ENCODE measurements at regions not wholly inside any gene's neighbourhood (a gene's known extent, or its start where the extent isn't known, plus 50 kb on each side); places are given as distances from the start of the nearest gene placed in this dataset.
A peak's percentile ranks its signal among the peaks of the same experiment; 100 is the strongest.

GRCh38 chr14:40074169-40074568 is 641.9 kb upstream of the FBXO33 start:
- H3K79me1 ChIP-seq (ENCODE audit: insufficient read depth, low read depth, low read length, poor library complexity, severe bottlenecking) = no peaks in the 10 kb centered on the region
- no peak overlapping the region for H2BK15ac ChIP-seq (ENCODE audit: low read depth, low read length)
- no peak overlapping the region for H2BK12ac ChIP-seq (ENCODE audit: insufficient read length, low read depth, low read length)
- no peak overlapping the region for H4K91ac ChIP-seq (ENCODE audit: insufficient read length, low read depth, low read length)
- H4K8ac ChIP-seq (replicated peaks; ENCODE audit: insufficient read length, low read depth, low read length) = no peak overlapping the region
- no peaks in the 10 kb centered on the region for H3K9me3 ChIP-seq (ENCODE audit: control insufficient read depth, low read depth, low read length)
- H3K9ac ChIP-seq (ENCODE audit: extremely low read depth, insufficient read length, low read length) = no peak overlapping the region
- H3K27me3 Mint-ChIP-seq (ENCODE audit: low read depth) = no peaks in the 10 kb centered on the region; the same call in 1 of the 2 replicates
- WGBS (ENCODE audit: extremely low coverage, insufficient read length, low lambda C conversion rate) = no CpG with 5 or more reads among the region's 2 CpGs
- no peaks in the 10 kb centered on the region for H3K36me3 Mint-ChIP-seq (ENCODE audit: insufficient read depth in 1 of 3, low read depth in 3 of 3)
- no peaks in the 10 kb centered on the region for H3K79me2 ChIP-seq (ENCODE audit: insufficient read depth, low read length)
- no peak overlapping the region for H3K4ac ChIP-seq (ENCODE audit: low read depth, low read length)
- peak overlapping the region in 1 of 3 experiments; percentile 32; a peak in 1 of 7 replicates for H3K27ac Mint-ChIP-seq
- no peak overlapping the region for H3T11ph ChIP-seq (ENCODE audit: low read length)
- no peak for DNase-seq
- no peaks in the 10 kb centered on the region for H3K23me2 ChIP-seq (ENCODE audit: insufficient read length, low read depth, low read length, poor library complexity, severe bottlenecking)
- H4K20me1 ChIP-seq (ENCODE audit: control insufficient read depth, insufficient read depth, insufficient read length) = no peaks in the 10 kb centered on the region
- H2BK20ac ChIP-seq (ENCODE audit: low read depth, low read length, poor library complexity, severe bottlenecking) = no peak overlapping the region
- H2BK5ac ChIP-seq (ENCODE audit: insufficient read length, low read length) = no peak overlapping the region
- H3K4me1 ChIP-seq (ENCODE audit: insufficient read depth, low read length) = no peaks in the 10 kb centered on the region
- H3K4me2 ChIP-seq (ENCODE audit: insufficient read depth, insufficient read length, low read length) = no peak overlapping the region
- no peaks in the 10 kb centered on the region for H3K27me3 ChIP-seq (ENCODE audit: insufficient read depth, low read length)
- H3K23ac ChIP-seq (ENCODE audit: insufficient read length, low read depth, low read length) = no peak overlapping the region
- peak overlapping the region; percentile 48 for H3K18ac ChIP-seq (ENCODE audit: insufficient read length, low read depth, low read length)
- H2AK5ac ChIP-seq (ENCODE audit: insufficient read length, low read length) = no peak overlapping the region
- no peak overlapping the region for H3K27ac ChIP-seq (ENCODE audit: insufficient read length, low read depth, low read length)
- H4K5ac ChIP-seq (ENCODE audit: insufficient read length, low read depth, low read length) = no peak overlapping the region
- H3K4me3 Mint-ChIP-seq = no peak overlapping the region
- H3K56ac ChIP-seq (ENCODE audit: insufficient read length, low read depth, low read length) = no peak overlapping the region
- TF ChIP-seq, protein P1, sequence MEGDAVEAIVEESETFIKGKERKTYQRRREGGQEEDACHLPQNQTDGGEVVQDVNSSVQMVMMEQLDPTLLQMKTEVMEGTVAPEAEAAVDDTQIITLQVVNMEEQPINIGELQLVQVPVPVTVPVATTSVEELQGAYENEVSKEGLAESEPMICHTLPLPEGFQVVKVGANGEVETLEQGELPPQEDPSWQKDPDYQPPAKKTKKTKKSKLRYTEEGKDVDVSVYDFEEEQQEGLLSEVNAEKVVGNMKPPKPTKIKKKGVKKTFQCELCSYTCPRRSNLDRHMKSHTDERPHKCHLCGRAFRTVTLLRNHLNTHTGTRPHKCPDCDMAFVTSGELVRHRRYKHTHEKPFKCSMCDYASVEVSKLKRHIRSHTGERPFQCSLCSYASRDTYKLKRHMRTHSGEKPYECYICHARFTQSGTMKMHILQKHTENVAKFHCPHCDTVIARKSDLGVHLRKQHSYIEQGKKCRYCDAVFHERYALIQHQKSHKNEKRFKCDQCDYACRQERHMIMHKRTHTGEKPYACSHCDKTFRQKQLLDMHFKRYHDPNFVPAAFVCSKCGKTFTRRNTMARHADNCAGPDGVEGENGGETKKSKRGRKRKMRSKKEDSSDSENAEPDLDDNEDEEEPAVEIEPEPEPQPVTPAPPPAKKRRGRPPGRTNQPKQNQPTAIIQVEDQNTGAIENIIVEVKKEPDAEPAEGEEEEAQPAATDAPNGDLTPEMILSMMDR (conservative IDR thresholded peaks at IDR 0.05) = no peak
- no peak overlapping the region for H2AFZ ChIP-seq (ENCODE audit: low read length)
- no peak overlapping the region for H2BK120ac ChIP-seq (ENCODE audit: low read depth, low read length, poor library complexity, severe bottlenecking)
- no peak overlapping the region; the same call in 1 of the 2 replicates for H3K14ac ChIP-seq (ENCODE audit: insufficient read depth, low read length)
- H3K4me1 Mint-ChIP-seq = peaks cover 0 to 3% of the 10 kb centered on the region in 2 experiments; a peak in 2 of 4 replicates
- H3K9me3 Mint-ChIP-seq = no peaks in the 10 kb centered on the region
